ENCODE measurements at regions not wholly inside any gene's neighbourhood (a gene's known extent, or its start where the extent isn't known, plus 50 kb on each side); places are given as distances from the start of the nearest gene placed in this dataset.

GRCh38 chr3:46146548-46146947 is 61.6 kb downstream of the CCR1 start:
- no peak for TF ChIP-seq FOSL2 (CRISPR knock-in tag; IDR thresholded peaks at IDR 0.05)
- TF ChIP-seq, protein P1, sequence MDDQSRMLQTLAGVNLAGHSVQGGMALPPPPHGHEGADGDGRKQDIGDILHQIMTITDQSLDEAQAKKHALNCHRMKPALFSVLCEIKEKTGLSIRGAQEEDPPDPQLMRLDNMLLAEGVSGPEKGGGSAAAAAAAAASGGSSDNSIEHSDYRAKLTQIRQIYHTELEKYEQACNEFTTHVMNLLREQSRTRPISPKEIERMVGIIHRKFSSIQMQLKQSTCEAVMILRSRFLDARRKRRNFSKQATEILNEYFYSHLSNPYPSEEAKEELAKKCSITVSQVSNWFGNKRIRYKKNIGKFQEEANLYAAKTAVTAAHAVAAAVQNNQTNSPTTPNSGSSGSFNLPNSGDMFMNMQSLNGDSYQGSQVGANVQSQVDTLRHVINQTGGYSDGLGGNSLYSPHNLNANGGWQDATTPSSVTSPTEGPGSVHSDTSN (CRISPR knock-in tag; IDR thresholded peaks at IDR 0.05; ENCODE audit: borderline replicate concordance), result no peak
- no peak for TF ChIP-seq CTCF (CRISPR knock-in tag; IDR thresholded peaks at IDR 0.05)
- TF ChIP-seq ZSCAN31 (CRISPR knock-in tag; IDR thresholded peaks at IDR 0.05; ENCODE audit: low read depth), result no peak
- no peak for TF ChIP-seq CHD4 (IDR thresholded peaks at IDR 0.05; ENCODE audit: borderline replicate concordance, low read length)
- no peak for TF ChIP-seq SRSF4 (IDR thresholded peaks at IDR 0.05; ENCODE audit: low read depth, low read length, poor library complexity, severe bottlenecking)

All from HepG2 (cell line).